Fibroblast of lung (primary cell): ENCODE measurements at regions not wholly inside any gene's neighbourhood (a gene's known extent, or its start where the extent isn't known, plus 50 kb on each side); places are given as distances from the start of the nearest gene placed in this dataset.
"Not testable (repeated sequence)": the region's sequence is repeated elsewhere in the genome, so short reads cannot be mapped to it uniquely, and the experiment has no call there.

Experiments used
- EZH2 ChIP-seq: IDR thresholded peaks from 2 replicates; pipeline ENCODE4 v1.5.1; 2012; ENCODE audit warnings: low read length, control low read depth, mild to moderate bottlenecking; ENCODE audit errors: missing control alignments
- TF ChIP-seq, protein P1 (sequence below), 2 donors: IDR thresholded peaks in 1 of 2; conservative IDR thresholded peaks in 1 of 2; 1 replicate in 1 of 2; 2 replicates in 1 of 2; pipeline ENCODE4 v1.5.1; 2011 to 2012; ENCODE audit warnings: low read length in 2 of 2, control low read depth in 1 of 2, inconsistent platforms in 1 of 2, low read depth in 1 of 2, mild to moderate bottlenecking in 1 of 2

DNA sequence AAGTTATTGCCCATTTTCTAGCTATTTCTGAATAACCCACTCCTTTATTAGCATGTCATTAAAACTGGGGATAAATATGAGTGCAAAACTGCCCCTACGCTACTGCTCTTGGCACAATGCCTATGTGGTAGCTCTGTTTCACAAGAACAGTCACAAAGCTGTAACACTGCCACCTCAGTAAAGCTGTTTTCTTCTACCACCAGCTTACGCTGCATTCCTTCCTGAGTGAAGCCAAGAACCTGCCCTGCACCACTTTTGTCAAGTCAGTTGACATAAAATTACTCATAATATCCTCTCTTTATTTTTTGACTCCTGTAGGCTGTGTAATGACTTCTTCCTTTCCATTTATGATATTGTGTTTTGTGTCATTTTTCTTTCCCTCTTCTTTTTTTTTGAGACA is 313.2 kb upstream of the PLGLB1 start:
- TF ChIP-seq, protein P1, sequence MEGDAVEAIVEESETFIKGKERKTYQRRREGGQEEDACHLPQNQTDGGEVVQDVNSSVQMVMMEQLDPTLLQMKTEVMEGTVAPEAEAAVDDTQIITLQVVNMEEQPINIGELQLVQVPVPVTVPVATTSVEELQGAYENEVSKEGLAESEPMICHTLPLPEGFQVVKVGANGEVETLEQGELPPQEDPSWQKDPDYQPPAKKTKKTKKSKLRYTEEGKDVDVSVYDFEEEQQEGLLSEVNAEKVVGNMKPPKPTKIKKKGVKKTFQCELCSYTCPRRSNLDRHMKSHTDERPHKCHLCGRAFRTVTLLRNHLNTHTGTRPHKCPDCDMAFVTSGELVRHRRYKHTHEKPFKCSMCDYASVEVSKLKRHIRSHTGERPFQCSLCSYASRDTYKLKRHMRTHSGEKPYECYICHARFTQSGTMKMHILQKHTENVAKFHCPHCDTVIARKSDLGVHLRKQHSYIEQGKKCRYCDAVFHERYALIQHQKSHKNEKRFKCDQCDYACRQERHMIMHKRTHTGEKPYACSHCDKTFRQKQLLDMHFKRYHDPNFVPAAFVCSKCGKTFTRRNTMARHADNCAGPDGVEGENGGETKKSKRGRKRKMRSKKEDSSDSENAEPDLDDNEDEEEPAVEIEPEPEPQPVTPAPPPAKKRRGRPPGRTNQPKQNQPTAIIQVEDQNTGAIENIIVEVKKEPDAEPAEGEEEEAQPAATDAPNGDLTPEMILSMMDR (conservative IDR thresholded peaks at IDR 0.05 in 1 of 2, IDR thresholded peaks at IDR 0.05 in 1 of 2; ENCODE audit: low read depth in 1 of 2, low read length in 2 of 2), result not testable (repeated sequence)
- not testable (repeated sequence) for TF ChIP-seq EZH2
